ENCODE measurements at regions not wholly inside any gene's neighbourhood (a gene's known extent, or its start where the extent isn't known, plus 50 kb on each side); places are given as distances from the start of the nearest gene placed in this dataset.

DNA sequence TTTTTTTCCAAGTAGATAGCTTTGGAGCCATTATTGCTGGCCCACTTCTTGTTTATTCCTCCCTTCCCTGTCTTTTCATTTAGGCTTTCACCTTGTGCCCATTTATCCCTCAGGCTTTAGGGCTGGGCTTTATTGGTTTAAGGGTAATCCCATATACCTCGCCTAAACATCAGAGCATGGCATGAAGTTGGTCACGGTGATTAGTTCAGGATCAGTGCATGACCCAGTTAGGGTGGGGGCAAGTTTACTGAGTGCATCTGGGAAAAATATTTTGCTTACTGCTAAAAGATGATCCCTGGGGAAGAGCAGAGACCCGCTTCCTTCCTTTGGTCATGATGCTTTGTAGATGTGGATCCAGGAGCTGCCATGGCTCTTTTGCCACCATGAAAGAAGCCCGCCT lies 153.3 kb upstream of the NECTIN1 start:
- DNase-seq (ENCODE audit: low spot score), result no peak

DNA sequence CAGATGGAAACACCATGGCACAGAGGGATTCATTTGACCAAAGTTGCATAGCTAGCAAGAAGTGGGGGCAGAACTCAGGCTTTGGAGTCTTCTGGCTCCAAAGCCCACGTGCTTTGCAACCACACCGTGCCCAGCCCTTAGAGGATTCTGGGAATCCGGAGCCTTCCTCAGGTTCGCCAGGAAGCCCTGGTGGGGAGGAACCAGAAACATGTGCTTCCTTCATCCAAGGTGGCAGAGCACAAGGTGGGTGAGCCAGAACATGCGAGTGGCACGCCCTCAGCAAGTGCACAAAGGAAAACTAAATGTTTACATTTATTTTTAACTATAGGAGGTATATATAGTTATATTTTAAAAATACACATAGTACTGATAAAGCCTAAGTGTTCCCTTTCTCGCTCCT lies 151.9 kb upstream of the NECTIN1 start:
- DNase-seq (ENCODE audit: low spot score), result no peak

DNA sequence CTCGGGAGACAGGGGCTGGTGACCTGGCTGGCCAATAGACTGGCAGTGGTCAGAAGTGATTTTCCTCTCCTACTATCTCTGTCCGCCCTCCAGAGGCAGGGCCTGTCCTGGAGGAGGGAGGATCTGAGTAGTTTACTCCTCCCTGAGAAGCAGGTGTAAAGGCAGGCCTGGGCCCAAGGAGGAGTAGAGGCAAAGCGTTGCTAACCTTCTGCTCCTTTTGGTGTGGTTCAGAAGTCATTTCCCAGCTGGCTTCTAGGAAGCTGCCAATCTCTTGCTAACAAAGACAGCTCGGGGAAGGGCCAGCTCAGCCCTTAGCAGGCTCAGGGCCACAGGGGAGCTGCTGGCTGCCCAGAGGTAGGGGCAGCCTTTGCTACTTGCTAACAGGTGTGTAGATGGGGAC lies 151.1 kb upstream of the NECTIN1 start:
- no peak for DNase-seq (ENCODE audit: low spot score)

DNA sequence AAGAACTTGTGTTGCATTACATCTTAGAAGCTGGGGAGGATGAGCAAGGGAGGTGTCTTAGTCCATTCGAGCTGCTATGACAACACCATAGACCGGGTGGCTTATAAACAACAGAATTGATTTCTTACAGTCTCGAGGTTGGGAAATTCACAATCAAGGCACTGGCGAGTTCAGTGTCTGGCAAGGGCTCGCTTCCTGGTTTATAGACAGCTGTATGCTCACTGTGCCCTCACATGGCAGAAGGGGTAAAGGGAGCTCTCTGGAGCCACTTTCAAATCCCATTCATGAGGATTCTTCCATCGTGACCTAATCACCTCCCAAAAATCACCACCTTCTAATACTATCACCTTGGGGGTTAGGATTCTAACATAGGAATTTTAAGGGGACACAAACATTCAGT lies 150.0 kb upstream of the NECTIN1 start:
- no peak for DNase-seq (ENCODE audit: low spot score)

DNA sequence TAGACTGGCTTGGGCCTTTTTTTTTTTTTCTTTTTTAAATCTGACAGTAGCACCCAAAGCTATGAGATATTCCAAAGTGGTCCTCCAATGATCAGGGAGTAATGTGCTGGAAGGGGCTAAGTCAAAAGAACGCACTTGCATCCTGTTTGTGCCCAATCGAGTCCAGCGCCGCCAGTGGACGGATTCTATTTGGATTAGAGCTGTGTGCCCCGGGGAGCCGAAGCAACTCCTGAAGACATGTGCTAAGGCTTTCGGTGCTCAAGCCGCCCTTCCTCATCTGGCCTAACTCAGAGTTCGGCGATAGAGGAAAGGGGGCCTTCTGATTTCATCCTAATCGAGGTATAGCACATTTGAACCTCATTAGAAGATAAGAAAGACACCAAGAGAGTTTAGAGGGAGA lies 147.8 kb upstream of the NECTIN1 start:
- DNase-seq (ENCODE audit: low spot score), result no peak

DNA sequence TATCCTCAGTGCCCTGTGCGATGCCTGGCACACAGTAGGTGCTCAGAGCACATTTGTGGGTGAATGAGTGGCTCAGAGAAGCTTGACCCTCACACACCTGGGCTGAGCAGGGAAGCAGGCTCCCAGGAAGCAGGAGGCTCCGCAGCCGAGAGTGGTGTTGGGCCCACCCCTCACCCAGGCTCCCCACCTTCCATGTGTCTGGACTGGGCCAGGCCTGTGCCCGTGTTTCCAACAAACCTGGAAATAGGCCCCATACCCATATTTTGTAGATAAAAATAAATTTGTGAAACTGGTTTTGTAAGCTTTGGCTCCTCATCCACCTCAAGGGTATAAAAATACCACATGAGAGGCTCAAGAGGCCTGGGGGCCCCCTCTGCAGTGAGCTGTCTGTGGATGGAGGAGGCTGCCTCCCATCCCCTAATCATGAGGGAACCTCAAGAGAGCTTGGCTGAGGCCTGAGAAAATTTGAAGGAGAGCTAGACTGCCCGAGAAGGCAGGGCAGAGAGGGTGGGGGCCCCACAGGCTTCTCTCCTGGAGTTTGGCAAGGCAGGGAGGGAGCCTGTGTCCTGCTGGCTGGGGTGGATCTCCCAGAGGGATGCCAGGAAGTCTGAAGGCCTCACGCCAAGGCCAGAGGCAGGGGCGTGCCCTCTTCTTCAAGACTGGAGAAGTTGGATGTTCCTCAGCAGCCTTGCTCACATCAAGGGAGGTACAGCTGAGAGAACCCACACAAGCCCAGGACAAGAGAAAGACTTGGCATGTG lies 147.0 kb upstream of the NECTIN1 start:
- DNase-seq (ENCODE audit: low spot score), result no peak

DNA sequence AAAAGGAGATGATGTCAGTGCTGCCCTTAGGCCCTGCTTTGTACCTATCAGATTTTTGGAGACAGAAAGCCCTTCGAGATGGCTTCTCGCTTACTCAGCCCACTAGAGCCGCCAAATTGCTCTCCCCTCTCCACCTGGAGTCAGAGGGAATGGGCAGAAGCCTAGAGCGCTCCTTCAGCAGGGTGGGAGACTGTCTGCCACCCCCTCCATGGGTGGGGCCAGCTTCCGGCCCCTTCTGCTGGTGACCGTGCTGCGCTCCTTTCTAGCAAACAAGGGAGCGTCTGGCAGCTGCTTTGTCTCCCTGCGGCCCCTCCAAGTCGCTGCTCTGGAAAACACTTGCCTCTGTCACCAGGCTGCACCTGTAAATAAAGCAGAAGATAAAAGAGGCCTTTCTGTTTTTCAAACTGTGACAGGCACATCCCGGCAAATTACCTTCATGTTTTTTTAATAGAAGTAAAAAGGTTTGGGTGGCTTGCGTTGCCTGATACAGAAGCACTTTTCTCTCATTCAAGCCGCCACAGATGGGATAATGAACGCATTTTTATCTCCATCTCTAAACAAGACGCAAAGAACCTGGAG lies 145.7 kb upstream of the NECTIN1 start:
- no peak for DNase-seq (ENCODE audit: low spot score)

DNA sequence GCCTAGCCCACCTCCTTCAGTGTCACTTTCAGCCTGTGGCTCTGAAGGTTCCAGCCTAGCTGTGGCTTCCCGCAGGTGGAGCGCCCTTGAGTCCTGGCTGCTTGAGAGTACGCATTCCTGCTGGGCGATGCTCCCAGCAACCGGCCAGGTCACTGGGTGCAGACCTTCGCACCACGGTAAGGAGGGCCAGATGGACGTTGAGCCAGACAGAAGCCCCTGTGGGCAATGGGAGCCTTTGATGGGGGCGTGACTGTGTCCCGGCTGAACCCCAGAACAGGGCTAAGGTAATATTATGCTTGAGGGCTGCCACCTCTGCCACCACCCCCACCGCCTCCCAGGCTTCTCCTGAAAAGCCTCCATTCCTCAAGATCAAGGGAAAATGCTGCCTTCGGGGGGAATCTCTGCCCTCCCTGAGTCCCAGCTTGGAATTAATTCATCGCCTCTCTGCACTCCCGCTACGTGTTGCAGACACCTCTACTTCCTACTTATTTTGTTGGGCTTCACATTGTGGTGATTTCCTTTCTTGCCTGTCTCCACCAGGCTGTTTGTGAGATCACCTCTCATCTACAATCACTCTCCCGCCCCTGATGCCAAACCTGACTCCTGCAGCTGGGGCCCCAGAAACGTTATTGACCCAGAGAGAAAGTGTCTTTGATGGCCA lies 144.9 kb upstream of the NECTIN1 start:
- no peak for DNase-seq (ENCODE audit: low spot score)

DNA sequence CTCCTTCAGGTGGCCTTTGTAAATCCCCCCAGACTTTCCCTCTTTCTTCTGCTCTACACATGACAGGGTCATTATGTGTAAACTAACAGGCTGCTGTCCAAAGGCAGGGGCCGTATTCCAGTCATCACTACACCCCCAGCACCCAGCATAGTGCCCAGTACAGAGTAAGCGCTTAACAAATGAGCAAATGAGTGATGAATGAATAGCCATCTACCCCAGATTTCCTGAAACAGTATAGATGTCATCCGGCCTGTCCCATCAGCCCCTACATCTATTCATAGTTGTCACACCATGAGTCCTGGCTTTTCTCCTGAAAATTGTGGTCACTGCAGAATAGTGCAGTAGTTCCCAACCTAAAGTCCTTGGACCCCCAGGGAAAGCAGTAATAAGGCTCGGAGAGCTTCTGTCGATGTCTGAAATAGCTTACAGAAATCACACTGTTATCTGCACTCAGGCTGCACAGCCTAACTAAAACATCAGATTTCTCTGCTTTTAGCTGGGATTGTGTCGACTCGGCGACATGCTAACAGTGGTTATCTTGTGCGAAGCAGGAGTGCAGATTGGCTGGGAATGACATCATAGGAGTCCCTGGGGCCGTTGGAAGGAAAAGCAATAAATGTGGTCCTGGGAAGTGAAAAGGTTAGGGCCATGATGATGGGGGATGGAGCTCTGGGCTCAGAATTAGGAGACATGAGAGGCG lies 143.8 kb upstream of the NECTIN1 start:
- DNase-seq (ENCODE audit: low spot score), result no peak

DNA sequence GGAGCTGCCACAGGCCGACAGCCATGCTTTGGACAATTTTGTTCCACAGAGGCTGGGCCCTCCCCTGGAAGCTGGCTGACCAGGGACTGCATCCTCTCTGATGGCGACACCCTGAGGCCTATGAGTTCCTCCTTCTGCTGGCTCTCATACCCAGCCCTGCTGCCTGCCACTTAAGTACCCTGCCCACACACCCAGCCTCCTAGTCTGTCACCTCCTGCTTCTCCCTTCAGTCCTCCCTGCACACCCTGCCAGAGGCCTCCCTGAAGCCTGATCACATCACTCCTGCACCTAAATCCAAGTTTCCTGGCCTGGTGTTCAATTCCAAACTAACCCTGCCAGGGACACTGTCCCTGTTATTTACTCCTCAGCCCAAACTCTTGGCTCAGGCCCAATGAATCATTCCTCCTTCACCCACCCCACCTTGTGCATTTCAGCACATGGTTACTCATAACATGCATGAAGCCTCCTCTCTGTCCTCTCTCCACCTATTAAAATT lies 136.7 kb upstream of the NECTIN1 start:
- DNase-seq (ENCODE audit: low spot score), result no peak

DNA sequence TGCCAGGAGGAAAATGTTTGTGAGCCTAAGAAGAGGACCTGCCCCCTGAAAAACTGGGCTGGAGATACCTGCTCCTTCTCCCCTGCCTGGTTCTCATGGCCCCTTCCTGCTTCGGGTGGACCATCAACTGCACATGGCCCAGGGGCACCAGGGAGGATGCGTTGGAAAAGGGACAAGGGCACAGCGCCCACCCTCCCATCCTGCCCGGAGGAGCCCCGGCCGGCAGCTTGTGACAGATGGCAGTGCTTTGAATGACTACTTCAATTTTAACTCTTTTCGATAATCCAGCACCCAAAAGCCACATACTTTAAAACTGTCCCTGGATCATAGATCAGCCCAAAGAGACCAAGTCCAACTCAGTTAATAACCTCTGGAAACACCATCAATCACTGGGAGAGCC lies 135.8 kb upstream of the NECTIN1 start:
- no peak for DNase-seq (ENCODE audit: low spot score)

DNA sequence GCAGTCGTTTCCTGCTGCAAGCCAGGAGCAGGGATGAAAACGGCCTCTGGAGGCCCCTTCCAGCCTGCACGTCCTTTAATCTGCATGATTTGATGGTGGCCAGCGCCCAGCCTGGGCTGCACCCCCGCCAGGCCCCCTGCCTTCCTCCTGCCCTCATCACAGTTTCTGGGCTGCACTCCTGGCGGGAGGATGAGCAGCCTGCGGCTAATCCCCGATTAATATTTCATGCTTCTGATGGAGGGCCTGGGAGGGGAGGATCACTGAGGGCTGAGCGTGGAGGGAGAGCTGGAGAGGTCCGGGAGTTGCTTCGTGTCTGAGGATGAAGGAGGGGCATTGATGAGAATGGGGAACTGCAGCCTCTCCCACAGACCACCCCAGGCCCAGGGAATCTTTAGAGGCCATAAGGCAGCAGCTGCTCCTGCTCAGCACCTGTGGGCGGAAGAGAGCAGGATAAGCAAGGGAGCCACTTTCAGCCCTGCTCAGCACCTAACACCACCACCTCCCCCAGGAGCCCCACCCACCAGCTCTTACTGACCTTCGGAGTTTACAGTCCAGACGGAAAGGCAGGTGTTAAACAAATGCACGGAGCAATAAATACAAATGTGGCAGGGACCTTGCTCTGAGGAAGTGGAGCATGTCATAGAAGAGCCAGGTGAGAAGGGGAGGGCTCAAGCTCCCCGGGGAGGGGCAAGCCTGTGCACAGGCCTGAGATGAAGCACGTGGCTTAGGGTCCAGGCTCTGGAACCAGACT lies 135.0 kb upstream of the NECTIN1 start:
- no peak for DNase-seq (ENCODE audit: low spot score)

DNA sequence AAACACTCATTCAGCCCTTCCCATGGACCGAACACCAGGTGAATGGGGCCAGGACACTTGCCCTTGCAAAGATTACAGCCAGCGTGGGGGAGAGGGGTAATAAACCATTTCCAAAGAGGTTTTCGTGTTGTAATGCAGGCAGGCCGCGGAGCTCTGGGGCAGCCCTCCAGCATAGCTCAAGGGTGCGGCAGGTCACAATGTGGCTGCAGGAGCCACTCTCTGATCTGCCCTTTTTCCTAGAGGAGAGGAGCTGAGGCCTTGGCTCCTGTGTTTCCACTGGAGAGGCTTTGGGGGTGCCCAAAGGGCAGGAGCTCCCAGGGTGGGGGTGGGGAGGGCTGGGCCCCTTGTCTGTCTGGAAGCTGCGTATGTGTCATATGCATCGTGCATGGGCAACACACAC lies 134.2 kb upstream of the NECTIN1 start:
- no peak for DNase-seq (ENCODE audit: low spot score)

DNA sequence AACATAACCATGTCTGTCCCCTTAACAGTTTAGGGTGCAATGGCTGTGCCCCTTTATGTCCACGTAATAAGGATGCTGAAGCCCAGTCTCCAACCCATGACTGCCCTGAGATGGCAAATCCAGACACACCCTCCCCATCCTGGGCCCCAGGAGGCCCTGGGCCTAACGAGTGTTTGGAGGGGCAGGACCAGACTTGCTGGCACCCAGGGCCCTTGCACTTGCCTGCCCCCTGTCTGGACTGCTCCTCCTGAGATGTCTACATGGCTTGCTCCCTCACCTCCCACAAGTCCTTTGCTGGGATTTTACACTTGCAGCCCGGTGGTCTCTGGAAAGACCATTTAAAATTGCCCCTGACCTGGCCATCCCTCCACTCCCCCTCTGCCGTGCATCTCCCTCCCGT lies 132.2 kb upstream of the NECTIN1 start:
- DNase-seq (ENCODE audit: low spot score), result no peak

DNA sequence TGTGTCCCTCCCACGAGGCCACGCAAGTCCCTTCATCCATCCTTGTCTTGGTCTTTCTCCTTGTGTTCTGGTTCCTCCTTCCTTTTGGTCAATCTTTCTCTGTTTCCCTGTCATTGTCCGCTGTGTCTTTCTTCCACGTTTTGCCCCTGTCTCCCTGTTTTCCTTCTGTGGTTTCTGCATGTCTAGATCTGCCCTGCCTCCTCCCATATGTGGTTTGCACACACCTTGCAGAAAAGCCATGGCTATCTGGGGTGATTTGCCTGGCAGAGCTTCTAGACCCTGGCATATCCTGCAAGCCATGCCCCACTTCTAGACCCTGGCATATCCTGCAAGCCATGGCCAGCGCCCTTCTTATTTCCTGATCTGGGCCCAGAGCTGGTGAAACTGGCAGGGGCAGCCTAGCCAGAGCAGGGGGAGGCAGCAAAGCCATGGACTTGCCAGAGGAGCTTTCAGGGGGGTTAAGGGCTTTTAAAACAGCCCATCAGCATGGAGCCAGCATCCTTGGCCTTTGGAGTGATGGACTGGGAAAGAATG lies 131.6 kb upstream of the NECTIN1 start:
- DNase-seq (ENCODE audit: low spot score), result no peak

DNA sequence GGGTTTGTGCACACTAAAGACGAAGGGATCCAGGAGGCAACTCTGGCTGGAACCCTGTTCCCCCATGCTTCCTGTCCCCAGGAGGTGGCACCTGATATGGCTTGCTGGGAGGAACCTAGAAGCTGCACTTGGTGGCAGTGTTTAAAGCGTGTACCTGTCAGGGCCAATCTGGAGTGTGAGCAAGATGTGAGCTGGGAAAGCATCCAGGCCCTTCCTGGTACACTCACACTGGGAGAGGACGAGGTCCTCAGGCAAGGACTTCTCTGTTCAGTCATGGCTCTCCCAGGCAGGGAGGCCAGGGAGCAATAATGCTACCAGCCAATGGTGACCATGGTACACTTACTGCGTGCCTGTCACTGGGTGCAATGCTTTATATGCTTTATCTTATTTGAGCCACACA lies 130.7 kb upstream of the NECTIN1 start:
- DNase-seq (ENCODE audit: low spot score), result no peak

DNA sequence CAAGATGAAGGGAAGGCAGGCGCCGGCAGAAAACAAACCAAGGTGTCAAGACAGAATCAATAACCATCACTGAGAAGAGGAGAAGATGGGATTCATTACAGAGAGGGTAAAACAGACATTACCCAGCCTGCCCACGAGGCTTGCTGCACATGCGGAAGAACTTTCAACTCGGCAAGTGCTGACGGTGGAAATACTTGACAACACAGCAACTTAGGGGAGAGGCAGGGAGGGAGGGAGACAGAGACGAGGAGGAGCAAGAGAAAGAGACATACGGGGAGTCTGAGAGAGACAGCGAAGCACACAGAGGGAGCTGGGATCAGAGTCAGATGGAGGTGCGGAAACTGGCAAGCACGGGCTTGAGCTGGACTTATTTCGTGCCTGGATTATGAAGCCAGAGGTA lies 129.3 kb upstream of the NECTIN1 start:
- no peak for DNase-seq (ENCODE audit: low spot score)

DNA sequence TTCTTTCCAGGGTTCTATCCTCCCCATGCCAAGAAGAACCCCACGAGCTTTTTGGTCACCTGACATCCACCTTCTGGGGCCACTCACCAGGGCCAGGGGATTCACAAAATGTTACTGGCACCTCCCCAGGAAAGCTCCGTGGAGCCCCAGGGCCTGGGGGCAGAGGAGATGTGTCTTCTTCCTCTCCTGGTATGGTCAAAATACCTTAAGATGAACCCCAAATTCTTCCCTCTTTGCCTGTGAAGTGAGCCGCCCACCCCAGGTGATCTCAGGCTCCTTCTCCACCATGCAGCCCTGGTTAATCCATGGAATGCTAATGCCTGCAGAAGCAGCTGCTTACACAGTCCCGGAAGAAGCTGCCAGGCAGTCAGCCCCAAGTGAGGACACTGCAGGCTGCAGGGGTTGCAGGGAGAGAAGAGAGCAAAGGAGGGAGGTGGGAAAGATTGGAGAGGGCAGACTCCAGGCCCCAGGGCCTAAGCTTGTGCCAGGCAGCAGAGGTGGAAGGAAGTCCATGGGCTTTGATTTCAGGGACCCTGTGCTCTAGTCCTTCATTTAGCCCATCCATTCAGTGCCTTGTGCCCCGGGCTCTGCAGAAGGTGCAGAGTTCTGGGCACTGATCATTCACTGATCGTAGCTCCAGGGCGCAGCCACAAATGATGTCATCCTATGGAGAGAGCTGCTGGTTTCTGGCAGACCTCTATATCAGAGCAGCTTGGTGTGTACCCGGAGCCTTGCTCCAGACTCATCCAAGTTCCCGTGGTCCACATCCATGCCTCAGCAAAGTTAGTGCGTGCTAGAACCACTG lies 127.9 kb upstream of the NECTIN1 start:
- DNase-seq (ENCODE audit: low spot score), result no peak

DNA sequence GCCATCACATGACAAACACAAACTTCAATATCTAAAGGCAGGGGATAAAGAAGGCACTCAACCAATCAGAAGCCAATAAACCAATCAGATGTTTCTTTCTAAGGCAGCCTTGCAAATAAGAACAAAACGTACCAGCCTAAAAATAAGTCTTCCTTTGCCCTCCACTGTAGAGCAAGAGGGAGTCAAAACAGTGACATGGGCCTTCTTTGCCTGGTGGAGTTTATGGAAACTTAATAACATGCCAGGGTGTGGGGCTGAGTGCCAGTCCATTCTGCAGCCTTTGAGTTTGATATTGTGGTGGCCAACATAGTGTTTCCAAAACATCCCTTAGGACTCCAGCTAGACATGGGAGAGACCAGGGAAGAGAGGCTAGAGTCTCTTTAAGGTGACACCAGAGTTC lies 126.1 kb upstream of the NECTIN1 start:
- DNase-seq (ENCODE audit: low spot score), result no peak

DNA sequence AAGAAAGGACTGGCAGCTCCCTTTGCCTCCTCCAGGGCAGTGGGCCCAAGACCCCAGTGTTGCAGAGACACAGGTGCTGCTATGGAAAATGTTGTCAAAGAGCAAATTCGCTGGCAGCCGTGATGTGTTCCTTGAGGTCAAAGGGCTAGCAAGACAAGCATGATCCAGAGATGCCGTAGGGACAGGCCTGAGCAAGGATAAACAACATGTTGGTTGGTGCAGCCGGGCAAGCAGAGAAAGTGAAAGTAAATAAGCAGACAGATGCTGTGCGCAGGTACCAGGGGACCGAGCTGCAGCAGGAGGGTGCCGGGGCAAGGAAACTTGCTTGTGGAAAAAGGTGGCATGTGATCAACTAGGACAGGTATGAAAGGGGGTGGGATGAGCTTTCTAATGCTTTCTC lies 125.5 kb upstream of the NECTIN1 start:
- DNase-seq (ENCODE audit: low spot score), result no peak
